ENCODE measurements at regions not wholly inside any gene's neighbourhood (a gene's known extent, or its start where the extent isn't known, plus 50 kb on each side); places are given as distances from the start of the nearest gene placed in this dataset.

GRCh38 chr2:120493231-120493630, 147.3 kb downstream of the INHBB start:
- H3K27me3 ChIP-seq (ENCODE audit: control insufficient read depth, insufficient read depth, low read length): peaks cover 5% of the 10 kb centered on the region

GRCh38 chr2:120494446-120494845, 148.5 kb downstream of the INHBB start:
- DNase-seq (ENCODE audit: low read depth in 2 of 2): no peak
- H3K9ac ChIP-seq (ENCODE audit: insufficient read depth, low read length): no peak overlapping the region
- H3K79me2 ChIP-seq (ENCODE audit: control insufficient read depth, insufficient read depth, low read length): no peaks in the 10 kb centered on the region
- peaks cover 5% of the 10 kb centered on the region for H3K27me3 ChIP-seq (ENCODE audit: control insufficient read depth, insufficient read depth, low read length)
- no peak overlapping the region for H3K4me2 ChIP-seq (ENCODE audit: extremely low read depth, insufficient read depth, low read length)
- TF ChIP-seq EZH2 (IDR thresholded peaks at IDR 0.05; ENCODE audit: low read length, missing control alignments) (no peak), CTCF (conservative IDR thresholded peaks at IDR 0.05 in 1 of 2, IDR thresholded peaks at IDR 0.05 in 1 of 2; ENCODE audit: low read depth in 1 of 2, low read length in 2 of 2) (no peak)
- no peaks in the 10 kb centered on the region for H3K9me3 ChIP-seq (ENCODE audit: control insufficient read depth, insufficient read depth, low read depth, low read length)
- H3K36me3 ChIP-seq (ENCODE audit: control insufficient read depth, insufficient read depth, low read length): no peaks in the 10 kb centered on the region
- H3K4me3 ChIP-seq (replicated peaks in 1 of 4; ENCODE audit: control extremely low read depth in 1 of 4, insufficient read depth in 1 of 4, low read depth in 3 of 4, low read length in 4 of 4): no peak overlapping the region
- no peak overlapping the region for H2AFZ ChIP-seq (ENCODE audit: low read length)
- no peak overlapping the region for H3K27ac ChIP-seq (ENCODE audit: insufficient read depth, low read length)
- no peaks in the 10 kb centered on the region for H4K20me1 ChIP-seq (ENCODE audit: control insufficient read depth, extremely low read depth, insufficient read depth, low read length)
- H3K4me1 ChIP-seq (ENCODE audit: control insufficient read depth, extremely low read depth, insufficient read depth, low read length): no peaks in the 10 kb centered on the region

More at GRCh38 chr2:120493231-120493630, 147.3 kb downstream of the INHBB start:
- H3K27ac ChIP-seq (ENCODE audit: insufficient read depth, low read length): no peak overlapping the region
- H4K20me1 ChIP-seq (ENCODE audit: control insufficient read depth, extremely low read depth, insufficient read depth, low read length): no peaks in the 10 kb centered on the region
- H3K4me3 ChIP-seq (replicated peaks in 1 of 4; ENCODE audit: control extremely low read depth in 1 of 4, insufficient read depth in 1 of 4, low read depth in 3 of 4, low read length in 4 of 4): no peak overlapping the region
- DNase-seq (ENCODE audit: low read depth in 2 of 2): no peak
- H3K9me3 ChIP-seq (ENCODE audit: control insufficient read depth, insufficient read depth, low read depth, low read length): no peaks in the 10 kb centered on the region
- no peak overlapping the region for H3K4me2 ChIP-seq (ENCODE audit: extremely low read depth, insufficient read depth, low read length)
- no peak for TF ChIP-seq CTCF (conservative IDR thresholded peaks at IDR 0.05 in 1 of 2, IDR thresholded peaks at IDR 0.05 in 1 of 2; ENCODE audit: low read depth in 1 of 2, low read length in 2 of 2)
- TF ChIP-seq EZH2 (IDR thresholded peaks at IDR 0.05; ENCODE audit: low read length, missing control alignments): no peak
- H3K4me1 ChIP-seq (ENCODE audit: control insufficient read depth, extremely low read depth, insufficient read depth, low read length): no peaks in the 10 kb centered on the region
- no peaks in the 10 kb centered on the region for H3K79me2 ChIP-seq (ENCODE audit: control insufficient read depth, insufficient read depth, low read length)
- H3K36me3 ChIP-seq (ENCODE audit: control insufficient read depth, insufficient read depth, low read length): no peaks in the 10 kb centered on the region
- H3K9ac ChIP-seq (ENCODE audit: insufficient read depth, low read length): no peak overlapping the region
- no peak overlapping the region for H2AFZ ChIP-seq (ENCODE audit: low read length)

- no peaks in the 10 kb centered on the region for H4K20me1 ChIP-seq (ENCODE audit: control insufficient read depth, extremely low read depth, insufficient read depth, low read length)
- H3K4me2 ChIP-seq (ENCODE audit: extremely low read depth, insufficient read depth, low read length): no peak overlapping the region
- H3K27me3 ChIP-seq (ENCODE audit: control insufficient read depth, insufficient read depth, low read length): peaks cover 5% of the 10 kb centered on the region
- H3K4me3 ChIP-seq (replicated peaks in 1 of 4; ENCODE audit: control extremely low read depth in 1 of 4, insufficient read depth in 1 of 4, low read depth in 3 of 4, low read length in 4 of 4): no peak overlapping the region
- no peak overlapping the region for H2AFZ ChIP-seq (ENCODE audit: low read length)
- H3K79me2 ChIP-seq (ENCODE audit: control insufficient read depth, insufficient read depth, low read length): no peaks in the 10 kb centered on the region
- no peaks in the 10 kb centered on the region for H3K9me3 ChIP-seq (ENCODE audit: control insufficient read depth, insufficient read depth, low read depth, low read length)
- no peak overlapping the region for H3K9ac ChIP-seq (ENCODE audit: insufficient read depth, low read length)
- no peak for TF ChIP-seq CTCF (conservative IDR thresholded peaks at IDR 0.05 in 1 of 2, IDR thresholded peaks at IDR 0.05 in 1 of 2; ENCODE audit: low read depth in 1 of 2, low read length in 2 of 2)
- TF ChIP-seq EZH2 (IDR thresholded peaks at IDR 0.05; ENCODE audit: low read length, missing control alignments): no peak
- DNase-seq (ENCODE audit: low read depth in 2 of 2): no peak
- H3K27ac ChIP-seq (ENCODE audit: insufficient read depth, low read length): no peak overlapping the region
- no peaks in the 10 kb centered on the region for H3K4me1 ChIP-seq (ENCODE audit: control insufficient read depth, extremely low read depth, insufficient read depth, low read length)
- no peaks in the 10 kb centered on the region for H3K36me3 ChIP-seq (ENCODE audit: control insufficient read depth, insufficient read depth, low read length)
Observed at GRCh38 chr2:120495586-120495985, 149.7 kb downstream of the INHBB start.
